IMR-90 (cell line): ENCODE measurements at regions not wholly inside any gene's neighbourhood (a gene's known extent, or its start where the extent isn't known, plus 50 kb on each side); places are given as distances from the start of the nearest gene placed in this dataset.

Experiments
- ATAC-seq: fragments of 200-7000 bp; cut with Tn5 transposase; 2 replicates; pipeline ENCODE4 v1.9.1; 2020; ENCODE audit warnings: low read depth, mild to moderate bottlenecking, moderate library complexity
- BruUV-seq: library from RNA; stranded (reverse); fragments of 400-500 nt; replicated peaks from 2 replicates; lab custom pipeline; 2021; lab: Mats Ljungman, UMichigan
- CTCF ChIA-PET: fragments of 300-600 bp; formaldehyde crosslinking; extraction: SDS; loops from one replicate; lab custom pipeline; 2021; ENCODE audit warnings: antibody characterized with exemption; lab: Yijun Ruan, JAX
- POLR2A ChIA-PET: fragments of 300-600 bp; sonication (Branson Sonifier 250); formaldehyde crosslinking; loops from one replicate; lab custom pipeline; 2022; ENCODE audit warnings: antibody characterized with exemption; ENCODE audit not compliant: unreplicated experiment; lab: Charles Lee
- DNase-seq: peaks from one replicate; pipeline ENCODE4 v3.0.0; 2013
- H2AFZ ChIP-seq: replicated peaks from 2 replicates; pipeline ENCODE3; 2013; ENCODE audit warnings: low read length, mild to moderate bottlenecking; ENCODE audit not compliant: poor library complexity
- H2AK5ac ChIP-seq: 2 replicates; pipeline ENCODE4 v1.6.1; 2013; ENCODE audit warnings: low read depth, low read length, inconsistent platforms
- H2AK9ac ChIP-seq: replicated peaks from 2 replicates; pipeline ENCODE3; 2013; ENCODE audit warnings: mild to moderate bottlenecking, low read depth, low read length, moderate library complexity; ENCODE audit not compliant: poor library complexity
- H2BK120ac ChIP-seq: 2 replicates; pipeline ENCODE4 v1.6.1; 2013; ENCODE audit warnings: low read depth, low read length, inconsistent platforms
- H2BK15ac ChIP-seq: 3 replicates; pipeline ENCODE4 v1.6.1; 2013; ENCODE audit warnings: low read depth, low read length, inconsistent platforms
- H2BK20ac ChIP-seq: 2 replicates; pipeline ENCODE4 v1.6.1; 2013; ENCODE audit warnings: low read depth, mild to moderate bottlenecking, inconsistent platforms, low read length, moderate library complexity
- H2BK5ac ChIP-seq: 2 replicates; pipeline ENCODE4 v1.6.1; 2013; ENCODE audit warnings: mild to moderate bottlenecking, low read depth, low read length, inconsistent platforms; ENCODE audit not compliant: poor library complexity, severe bottlenecking
- H3K14ac ChIP-seq: replicated peaks from 2 replicates; pipeline ENCODE4 v1.6.1; 2013; ENCODE audit warnings: low read depth, low read length, inconsistent platforms
- H3K18ac ChIP-seq: 2 replicates; pipeline ENCODE4 v1.6.1; 2013; ENCODE audit warnings: low read depth, low read length, control low read depth
- H3K23ac ChIP-seq: 2 replicates; pipeline ENCODE4 v1.6.1; 2013; ENCODE audit warnings: low read depth, low read length, inconsistent platforms
- H3K27ac ChIP-seq: 2 replicates; pipeline ENCODE4 v1.5.1; 2013; ENCODE audit warnings: mild to moderate bottlenecking, control low read depth, low read length; ENCODE audit not compliant: insufficient read depth
- H3K27me3 ChIP-seq: 2 replicates; pipeline ENCODE4 v1.6.1; 2013; ENCODE audit warnings: low read length; ENCODE audit not compliant: control insufficient read depth, insufficient read depth
- H3K36me3 ChIP-seq: 2 replicates; pipeline ENCODE4 v1.6.1; 2013; ENCODE audit warnings: low read length, mixed read lengths; ENCODE audit not compliant: control insufficient read depth, insufficient read depth
- H3K4ac ChIP-seq: 2 replicates; pipeline ENCODE4 v1.6.1; 2013; ENCODE audit warnings: low read depth, low read length, inconsistent platforms
- H3K4me1 ChIP-seq: 2 replicates; pipeline ENCODE4 v1.6.1; 2013; ENCODE audit warnings: low read length, mixed read lengths; ENCODE audit not compliant: control insufficient read depth, insufficient read depth
- H3K4me2 ChIP-seq: 2 replicates; pipeline ENCODE4 v1.6.1; 2013; ENCODE audit warnings: low read depth, mild to moderate bottlenecking, control low read depth, low read length, moderate library complexity
- H3K4me3 ChIP-seq: 2 replicates; pipeline ENCODE4 v1.5.1; 2013; ENCODE audit warnings: low read depth, mild to moderate bottlenecking, control low read depth, low read length, moderate library complexity; ENCODE audit not compliant: insufficient read depth
- H3K56ac ChIP-seq: 2 replicates; pipeline ENCODE4 v1.6.1; 2013; ENCODE audit warnings: low read length, inconsistent platforms; ENCODE audit not compliant: insufficient read depth; ENCODE audit errors: extremely low read depth
- H3K79me1 ChIP-seq, 2 experiments: 2 replicates each; pipeline ENCODE4 v1.6.1; 2013; ENCODE audit warnings: low read length in 2 of 2, inconsistent platforms in 1 of 2, low read depth in 1 of 2
- H3K9ac ChIP-seq: 2 replicates; pipeline ENCODE4 v1.6.1; 2013; ENCODE audit warnings: low read depth, low read length, control low read depth
- H3K9me1 ChIP-seq: 2 replicates; pipeline ENCODE4 v1.6.1; 2013; ENCODE audit warnings: low read length, inconsistent platforms; ENCODE audit not compliant: insufficient read depth
- H3K9me3 ChIP-seq: 2 replicates; pipeline ENCODE4 v1.6.1; 2013; ENCODE audit warnings: low read length; ENCODE audit not compliant: control insufficient read depth, insufficient read depth
- H4K20me1 ChIP-seq: 2 replicates; pipeline ENCODE4 v1.6.1; 2013; ENCODE audit warnings: low read length, inconsistent platforms; ENCODE audit not compliant: insufficient read depth
- H4K5ac ChIP-seq: 2 replicates; pipeline ENCODE4 v1.6.1; 2013; ENCODE audit warnings: mild to moderate bottlenecking, low read depth, low read length, control low read depth
- H4K8ac ChIP-seq, 2 experiments: 2 replicates each; pipeline ENCODE4 v1.6.1; 2013; ENCODE audit warnings: low read depth in 2 of 2, low read length in 2 of 2, control low read depth in 1 of 2, inconsistent platforms in 1 of 2
- H4K91ac ChIP-seq: 2 replicates; pipeline ENCODE4 v1.6.1; 2013; ENCODE audit warnings: low read depth, low read length, inconsistent platforms; ENCODE audit not compliant: insufficient read depth
- BHLHE40 ChIP-seq: fragments of 150-350 bp; IDR thresholded peaks from 2 replicates; pipeline ENCODE4 v1.6.1; 2016; ENCODE audit warnings: mild to moderate bottlenecking, low read depth, low read length
- CEBPB ChIP-seq: IDR thresholded peaks from 2 replicates; pipeline ENCODE4 v1.6.1; 2012; ENCODE audit warnings: low read depth, low read length, improper control_type of control experiment
- CHD1 ChIP-seq: IDR thresholded peaks from 2 replicates; pipeline ENCODE4 v1.6.1; 2012; ENCODE audit warnings: low read depth, low read length, improper control_type of control experiment
- FOS ChIP-seq: fragments of 150-350 bp; IDR thresholded peaks from 2 replicates; pipeline ENCODE4 v1.6.1; 2016; ENCODE audit warnings: low read depth, low read length
- MAFK ChIP-seq: IDR thresholded peaks from 2 replicates; pipeline ENCODE4 v1.6.1; 2012; ENCODE audit warnings: low read depth, low read length, improper control_type of control experiment
- MXI1 ChIP-seq: IDR thresholded peaks from 2 replicates; pipeline ENCODE4 v1.6.1; 2012; ENCODE audit warnings: low read depth, mild to moderate bottlenecking, low read length, moderate library complexity, borderline replicate concordance
- NFE2L2 ChIP-seq: fragments of 150-350 bp; IDR thresholded peaks from 2 replicates; pipeline ENCODE4 v1.6.1; 2016; ENCODE audit warnings: low read depth, mild to moderate bottlenecking, low read length
- POLR2A ChIP-seq: IDR thresholded peaks from 2 replicates; pipeline ENCODE4 v1.6.1; 2012; ENCODE audit warnings: mild to moderate bottlenecking, low read depth, low read length
- RAD21 ChIP-seq: IDR thresholded peaks from 2 replicates; pipeline ENCODE4 v1.6.1; 2012; ENCODE audit warnings: low read length, improper control_type of control experiment
- RCOR1 ChIP-seq: IDR thresholded peaks from 2 replicates; pipeline ENCODE4 v1.6.1; 2012; ENCODE audit warnings: mild to moderate bottlenecking, low read length, improper control_type of control experiment; ENCODE audit not compliant: insufficient replicate concordance
- SMC3 ChIP-seq: fragments of 150-350 bp; IDR thresholded peaks from 2 replicates; pipeline ENCODE4 v1.6.1; 2016; ENCODE audit warnings: low read depth, mild to moderate bottlenecking, antibody characterized with exemption, low read length, moderate library complexity
- WGBS, 2 experiments: methylation state at CpG; one replicate each; pipeline versions ENCODE4 v1.1.5 to v1.1.7; 2013; ENCODE audit warnings: missing lambda C conversion rate in 2 of 2; ENCODE audit not compliant: insufficient read length in 1 of 2; ENCODE audit errors: extremely low coverage in 2 of 2; 5-methylcytosine and 5-hydroxymethylcytosine counted together
- dilution Hi-C: fragments of 300-500 bp; cut with HindIII; formaldehyde crosslinking; loops from one replicate; pipeline ENCODE4 v1.14.3; 2018; ENCODE audit warnings: low sequenced_read_pairs; ENCODE audit not compliant: unreplicated experiment
- in situ Hi-C: fragments of 300-500 bp; cut with MboI; formaldehyde crosslinking; loops from 3 replicates; pipeline ENCODE4 v1.14.3; 2019; ENCODE audit warnings: low sequenced_read_pairs, inconsistent platforms, mixed read lengths
- intact Hi-C: fragments of 100-400 bp; cut with micrococcal nuclease; formaldehyde crosslinking; loops from 2 replicates; pipeline ENCODE4 v1.10.0; 2022
- TF ChIP-seq, protein P1 (sequence below): fragments of 150-350 bp; IDR thresholded peaks from 2 replicates; pipeline ENCODE4 v1.6.1; 2016; ENCODE audit warnings: low read depth, mild to moderate bottlenecking, low read length, moderate library complexity, borderline replicate concordance

GRCh38 chr11:70559516-70559915 is 161.2 kb downstream of the CTTN start:
- no peak overlapping the region for H4K91ac ChIP-seq
- dilution Hi-C loops, result no loop called here
- no peaks in the 10 kb centered on the region for H3K4me1 ChIP-seq
- no TSS peak for BruUV-seq
- no peaks in the 10 kb centered on the region; the same call in 1 of the 2 replicates for H3K27me3 ChIP-seq
- intact Hi-C loops, result loop anchor here (5.0 kb wide), 1 partner anchor 37 kb away; no protein-coding TSS in a partner anchor
- H3K79me1 ChIP-seq, result no peaks in the 10 kb centered on the region
- in situ Hi-C loops, result no loop called here
- no peak overlapping the region for H2AK9ac ChIP-seq
- no peak overlapping the region for H3K4me2 ChIP-seq
- ChIA-PET CTCF (no interaction called here), POLR2A (no interaction called here)
- H2BK5ac ChIP-seq, result no peak overlapping the region
- no peaks in the 10 kb centered on the region for H3K9me3 ChIP-seq
- no peaks in the 10 kb centered on the region for H3K9me1 ChIP-seq
- no peak for ATAC-seq
- H2AFZ ChIP-seq, result no peak overlapping the region
- no peak overlapping the region for H3K23ac ChIP-seq
- no peak overlapping the region for H3K27ac ChIP-seq
- no peaks in the 10 kb centered on the region for H4K20me1 ChIP-seq
- no peak overlapping the region for H2BK20ac ChIP-seq
- H2BK15ac ChIP-seq, result no peak overlapping the region
- H3K14ac ChIP-seq, result no peak overlapping the region
- no peaks in the 10 kb centered on the region for H3K36me3 ChIP-seq
- H3K9ac ChIP-seq, result no peak overlapping the region
- no peak overlapping the region for H4K5ac ChIP-seq
- no peak overlapping the region for H2BK120ac ChIP-seq
- TF ChIP-seq MAFK (no peak), RAD21 (no peak), POLR2A (no peak), RCOR1 (no peak), BHLHE40 (no peak), CEBPB (no peak), MXI1 (no peak), SMC3 (no peak), FOS (no peak), CHD1 (no peak), NFE2L2 (no peak)
- TF ChIP-seq, protein P1, sequence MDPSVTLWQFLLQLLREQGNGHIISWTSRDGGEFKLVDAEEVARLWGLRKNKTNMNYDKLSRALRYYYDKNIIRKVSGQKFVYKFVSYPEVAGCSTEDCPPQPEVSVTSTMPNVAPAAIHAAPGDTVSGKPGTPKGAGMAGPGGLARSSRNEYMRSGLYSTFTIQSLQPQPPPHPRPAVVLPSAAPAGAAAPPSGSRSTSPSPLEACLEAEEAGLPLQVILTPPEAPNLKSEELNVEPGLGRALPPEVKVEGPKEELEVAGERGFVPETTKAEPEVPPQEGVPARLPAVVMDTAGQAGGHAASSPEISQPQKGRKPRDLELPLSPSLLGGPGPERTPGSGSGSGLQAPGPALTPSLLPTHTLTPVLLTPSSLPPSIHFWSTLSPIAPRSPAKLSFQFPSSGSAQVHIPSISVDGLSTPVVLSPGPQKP, result no peak
- no peak overlapping the region for H3K56ac ChIP-seq
- no peak overlapping the region for H2AK5ac ChIP-seq
- H3K18ac ChIP-seq, result no peak overlapping the region
- H3K4me3 ChIP-seq, result no peak overlapping the region
- H3K4ac ChIP-seq, result no peak overlapping the region
- no peak for DNase-seq
- H4K8ac ChIP-seq, result no peak overlapping the region
- whole genome bisulfite sequencing, 2 experiments, result 72% methylated on average over 5 of the region's 10 CpGs; no CpG with 5 or more reads in 1 of the 2 experiments
